Loucy (cell line): ENCODE measurements at regions not wholly inside any gene's neighbourhood (a gene's known extent, or its start where the extent isn't known, plus 50 kb on each side); places are given as distances from the start of the nearest gene placed in this dataset.

Experiments
- H2AFZ ChIP-seq: fragments of 200-600 bp; sonication (generic); 2 replicates; pipeline ENCODE4 v1.6.0; 2016; ENCODE audit warnings: antibody characterized with exemption, mild to moderate bottlenecking, low read length, moderate library complexity
- H3F3A ChIP-seq: fragments of 200-600 bp; 2 replicates; pipeline ENCODE4 v1.6.0; 2016; ENCODE audit warnings: antibody characterized with exemption, low read depth, mild to moderate bottlenecking
- H3K27me3 ChIP-seq: fragments of 200-600 bp; sonication (generic); 2 replicates; pipeline ENCODE4 v1.6.1; 2014; ENCODE audit warnings: low read length, mild to moderate bottlenecking; ENCODE audit not compliant: insufficient read depth, poor library complexity, severe bottlenecking
- H3K36me3 ChIP-seq: fragments of 200-600 bp; sonication (generic); 2 replicates; pipeline ENCODE4 v1.6.1; 2016; ENCODE audit warnings: low read length; ENCODE audit not compliant: insufficient read depth
- H3K4me1 ChIP-seq: fragments of 200-600 bp; sonication (generic); 2 replicates; pipeline ENCODE4 v1.5.1; 2014; ENCODE audit warnings: low read length, mild to moderate bottlenecking; ENCODE audit not compliant: insufficient read depth, poor library complexity, severe bottlenecking
- H3K4me2 ChIP-seq: fragments of 200-600 bp; sonication (generic); 2 replicates; pipeline ENCODE4 v1.6.0; 2014; ENCODE audit warnings: antibody characterized with exemption, low read length, low read depth, mild to moderate bottlenecking; ENCODE audit not compliant: poor library complexity, severe bottlenecking
- H3K4me3 ChIP-seq: fragments of 200-600 bp; sonication (generic); 2 replicates; pipeline ENCODE4 v1.5.1; 2014; ENCODE audit warnings: low read length, mild to moderate bottlenecking, mixed read lengths; ENCODE audit not compliant: poor library complexity, severe bottlenecking
- H3K79me2 ChIP-seq: fragments of 200-600 bp; sonication (generic); 2 replicates; pipeline ENCODE4 v1.6.1; 2014; ENCODE audit warnings: low read length; ENCODE audit not compliant: insufficient read depth
- H3K9ac ChIP-seq: fragments of 200-600 bp; sonication (generic); 2 replicates; pipeline ENCODE4 v1.6.0; 2014; ENCODE audit warnings: mild to moderate bottlenecking, low read depth, low read length, moderate library complexity; ENCODE audit not compliant: poor library complexity, severe bottlenecking
- H3K9me2 ChIP-seq: fragments of 200-600 bp; sonication (generic); replicated peaks from 2 replicates; pipeline ENCODE4 v1.6.1; 2016; ENCODE audit warnings: low read depth, low read length, mixed read lengths
- H3K9me3 ChIP-seq: fragments of 200-600 bp; sonication (generic); 2 replicates; pipeline ENCODE4 v1.6.1; 2014; ENCODE audit warnings: mild to moderate bottlenecking, antibody characterized with exemption, low read length, low read depth; ENCODE audit not compliant: insufficient read depth
- H4K20me1 ChIP-seq: fragments of 200-600 bp; sonication (generic); 2 replicates; pipeline ENCODE4 v1.6.0; 2014; ENCODE audit warnings: antibody characterized with exemption, low read length, mild to moderate bottlenecking; ENCODE audit not compliant: insufficient read depth, poor library complexity, severe bottlenecking
- CTCF ChIP-seq: fragments of 200-600 bp; sonication (generic); conservative IDR thresholded peaks from 2 replicates; pipeline ENCODE4 v1.5.1; 2014; ENCODE audit warnings: mild to moderate bottlenecking, antibody characterized with exemption, low read length
- EZH2phosphoT487 ChIP-seq: fragments of 200-600 bp; IDR thresholded peaks from 2 replicates; pipeline ENCODE4 v1.6.1; 2018; ENCODE audit warnings: antibody characterized with exemption, mild to moderate bottlenecking, moderate library complexity, borderline replicate concordance

- H3K4me3 ChIP-seq = no peak overlapping the region
- no peaks in the 10 kb centered on the region for H4K20me1 ChIP-seq
- H3K4me1 ChIP-seq = no peaks in the 10 kb centered on the region
- no peaks in the 10 kb centered on the region for H3K9me2 ChIP-seq
- H3K4me2 ChIP-seq = no peak overlapping the region
- H3K9me3 ChIP-seq = no peaks in the 10 kb centered on the region
- H2AFZ ChIP-seq = no peak overlapping the region
- no peaks in the 10 kb centered on the region for H3K36me3 ChIP-seq
- H3K79me2 ChIP-seq = no peaks in the 10 kb centered on the region
- H3K9ac ChIP-seq = no peak overlapping the region
- H3K27me3 ChIP-seq = no peaks in the 10 kb centered on the region
- no peaks in the 10 kb centered on the region for H3F3A ChIP-seq
- TF ChIP-seq CTCF (no peak), EZH2phosphoT487 (no peak)
Observed at GRCh38 chr3:3726549-3726948, 72.7 kb upstream of the LRRN1 start.

DNA sequence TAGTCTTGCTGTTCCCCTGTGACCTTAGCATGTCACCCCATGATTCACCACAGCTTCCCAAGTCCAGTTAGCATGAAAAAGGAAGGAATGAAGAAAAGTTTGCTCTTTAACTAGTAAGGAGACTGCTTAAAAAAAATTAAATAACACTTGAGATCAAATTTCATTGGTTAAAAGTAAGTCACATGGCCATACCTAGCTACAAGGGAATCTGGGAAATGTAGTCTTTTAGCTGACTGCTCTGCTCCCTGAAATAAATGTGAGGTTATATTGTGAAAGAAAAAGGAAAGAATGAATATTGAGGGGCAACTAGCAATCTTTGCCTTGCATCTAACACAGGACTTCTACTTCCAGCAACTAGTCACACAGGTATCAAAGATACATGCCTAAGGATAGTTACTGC lies 84.7 kb upstream of the LRRN1 start:
- Histone ChIP-seq H4K20me1 (no peaks in the 10 kb centered on the region), H3K27me3 (no peaks in the 10 kb centered on the region), H2AFZ (no peak overlapping the region), H3K4me3 (no peak overlapping the region), H3F3A (no peaks in the 10 kb centered on the region), H3K79me2 (no peaks in the 10 kb centered on the region), H3K9me3 (no peaks in the 10 kb centered on the region), H3K36me3 (no peaks in the 10 kb centered on the region), H3K9me2 (no peaks in the 10 kb centered on the region), H3K4me1 (no peaks in the 10 kb centered on the region), H3K9ac (no peak overlapping the region), H3K4me2 (no peak overlapping the region)
- no peak for TF ChIP-seq EZH2phosphoT487
- no peak for TF ChIP-seq CTCF

- Histone ChIP-seq H4K20me1 (no peaks in the 10 kb centered on the region), H3K79me2 (no peaks in the 10 kb centered on the region), H3K4me2 (no peak overlapping the region), H3F3A (no peaks in the 10 kb centered on the region), H2AFZ (no peak overlapping the region), H3K4me3 (no peak overlapping the region), H3K4me1 (no peaks in the 10 kb centered on the region), H3K36me3 (no peaks in the 10 kb centered on the region), H3K9me3 (no peaks in the 10 kb centered on the region), H3K9me2 (no peaks in the 10 kb centered on the region), H3K9ac (no peak overlapping the region), H3K27me3 (no peaks in the 10 kb centered on the region)
- TF ChIP-seq EZH2phosphoT487 = no peak
Observed at GRCh38 chr3:3712971-3713370, 86.3 kb upstream of the LRRN1 start.

GRCh38 chr3:3708769-3709115 lies 90.5 kb upstream of the LRRN1 start:
- Histone ChIP-seq H3F3A (no peaks in the 10 kb centered on the region), H3K9ac (no peak overlapping the region), H4K20me1 (no peaks in the 10 kb centered on the region), H2AFZ (no peak overlapping the region), H3K79me2 (no peaks in the 10 kb centered on the region), H3K36me3 (no peaks in the 10 kb centered on the region), H3K4me2 (no peak overlapping the region), H3K4me3 (no peak overlapping the region), H3K9me2 (no peaks in the 10 kb centered on the region), H3K27me3 (no peaks in the 10 kb centered on the region), H3K4me1 (no peaks in the 10 kb centered on the region), H3K9me3 (no peaks in the 10 kb centered on the region)
- TF ChIP-seq EZH2phosphoT487 = no peak
- no peak for TF ChIP-seq CTCF
